Calu3 (cell line): ENCODE measurements at regions not wholly inside any gene's neighbourhood (a gene's known extent, or its start where the extent isn't known, plus 50 kb on each side); places are given as distances from the start of the nearest gene placed in this dataset.

Experiments used
- BruUV-seq: library from RNA; stranded (reverse); fragments of 400-500 nt; replicated peaks from 2 replicates; lab custom pipeline; 2021; lab: Mats Ljungman, UMichigan
- CTCF ChIA-PET: fragments of 300-600 bp; sonication (Branson Sonifier 250); formaldehyde crosslinking; loops from one replicate; lab custom pipeline; 2022; ENCODE audit warnings: antibody characterized with exemption; lab: Charles Lee
- DNase-seq: peaks from one replicate; pipeline ENCODE4 v3.0.0; 2022
- H3K27ac Mint-ChIP-seq: one replicate; pipeline ENCODE4 v1.8.0; 2022; ENCODE audit warnings: mixed read lengths; ENCODE audit not compliant: unreplicated experiment
- H3K27me3 Mint-ChIP-seq: one replicate; pipeline ENCODE4 v1.8.0; 2022; ENCODE audit warnings: mixed read lengths; ENCODE audit not compliant: unreplicated experiment
- H3K36me3 Mint-ChIP-seq: one replicate; pipeline ENCODE4 v1.8.0; 2022; ENCODE audit warnings: mild to moderate bottlenecking, moderate library complexity, mixed read lengths; ENCODE audit not compliant: insufficient read depth, unreplicated experiment
- H3K4me1 Mint-ChIP-seq: one replicate; pipeline ENCODE4 v1.8.0; 2022; ENCODE audit warnings: mild to moderate bottlenecking, low read depth, mixed read lengths; ENCODE audit not compliant: unreplicated experiment
- H3K4me3 Mint-ChIP-seq: one replicate; pipeline ENCODE4 v1.8.0; 2022; ENCODE audit warnings: mild to moderate bottlenecking, low read depth, moderate library complexity, mixed read lengths; ENCODE audit not compliant: unreplicated experiment
- H3K9me3 Mint-ChIP-seq: one replicate; pipeline ENCODE4 v1.8.0; 2022; ENCODE audit warnings: low read depth, mixed read lengths; ENCODE audit not compliant: unreplicated experiment
- CTCF ChIP-seq: fragments of 200-600 bp; IDR thresholded peaks from one replicate; pipeline ENCODE4 v1.8.0; 2022; ENCODE audit warnings: antibody characterized with exemption; ENCODE audit not compliant: unreplicated experiment
- intact Hi-C: fragments of 100-400 bp; cut with micrococcal nuclease; formaldehyde crosslinking; loops from one replicate; pipeline ENCODE4 v1.10.0; 2022; ENCODE audit not compliant: unreplicated experiment

- Mint-ChIP-seq H3K27me3 (no peaks in the 10 kb centered on the region), H3K36me3 (peaks cover under 1% of the 10 kb centered on the region), H3K4me3 (no peak overlapping the region), H3K4me1 (peaks cover 21% of the 10 kb centered on the region), H3K9me3 (peaks cover 7% of the 10 kb centered on the region), H3K27ac (no peak overlapping the region)
- TF ChIP-seq CTCF = no peak
- intact Hi-C loops = no loop called here
- no peak for DNase-seq
- no TSS peak for BruUV-seq
- CTCF ChIA-PET = no interaction called here
Measured at GRCh38 chr1:235017191-235017590, 111.4 kb downstream of the TOMM20 start.

- intact Hi-C loops = no loop called here
- TF ChIP-seq CTCF = no peak
- H3K4me3 Mint-ChIP-seq = no peak overlapping the region
- peaks cover 35% of the 10 kb centered on the region for H3K4me1 Mint-ChIP-seq
- H3K27ac Mint-ChIP-seq = no peak overlapping the region
- CTCF ChIA-PET = no interaction called here
- H3K36me3 Mint-ChIP-seq = peaks cover 6% of the 10 kb centered on the region
- H3K9me3 Mint-ChIP-seq = peaks cover 7% of the 10 kb centered on the region
- DNase-seq = no peak
- no peaks in the 10 kb centered on the region for H3K27me3 Mint-ChIP-seq
- BruUV-seq = no TSS peak
Measured at GRCh38 chr1:235015291-235015985, 113.2 kb downstream of the TOMM20 start.

GRCh38 chr1:235014756-235015155, 113.9 kb downstream of the TOMM20 start:
- CTCF ChIA-PET = no interaction called here
- H3K9me3 Mint-ChIP-seq = peaks cover 7% of the 10 kb centered on the region
- peaks cover 34% of the 10 kb centered on the region for H3K4me1 Mint-ChIP-seq
- H3K27ac Mint-ChIP-seq = no peak overlapping the region
- H3K27me3 Mint-ChIP-seq = no peaks in the 10 kb centered on the region
- H3K36me3 Mint-ChIP-seq = peaks cover 6% of the 10 kb centered on the region
- TF ChIP-seq CTCF = no peak
- DNase-seq = no peak
- BruUV-seq = no TSS peak
- intact Hi-C loops = no loop called here
- H3K4me3 Mint-ChIP-seq = no peak overlapping the region

GRCh38 chr1:235013512-235013911, 115.1 kb downstream of the TOMM20 start:
- no peak overlapping the region for H3K4me3 Mint-ChIP-seq
- H3K9me3 Mint-ChIP-seq = peaks cover 2% of the 10 kb centered on the region
- H3K4me1 Mint-ChIP-seq = peaks cover 21% of the 10 kb centered on the region
- peaks cover 6% of the 10 kb centered on the region for H3K36me3 Mint-ChIP-seq
- BruUV-seq = no TSS peak
- no peaks in the 10 kb centered on the region for H3K27me3 Mint-ChIP-seq
- intact Hi-C loops = no loop called here
- DNase-seq = no peak
- CTCF ChIA-PET = no interaction called here
- H3K27ac Mint-ChIP-seq = no peak overlapping the region
- TF ChIP-seq CTCF = no peak
